Body of pancreas (tissue), 4 donors: ENCODE measurements at regions not wholly inside any gene's neighbourhood (a gene's known extent, or its start where the extent isn't known, plus 50 kb on each side); places are given as distances from the start of the nearest gene placed in this dataset.

Experiments used
- ATAC-seq: fragments of 150-250 bp; one replicate; pipeline ENCODE4 v1.9.1; 2016
- DNase-seq, 4 donors: peaks; one replicate each; pipeline ENCODE4 v3.0.0-alpha.2; 2019
- H3K27ac ChIP-seq, 4 donors: fragments of 200-600 bp; sonication (generic); 1 replicate in 3 of 4; 2 replicates in 1 of 4; pipeline versions ENCODE4 v1.5.1 to v1.6.1; 2016 to 2019; ENCODE audit warnings: mild to moderate bottlenecking in 1 of 4, mixed read lengths in 1 of 4, moderate library complexity in 1 of 4
- H3K27me3 ChIP-seq, 2 donors: fragments of 200-600 bp; sonication (generic); one replicate each; pipeline ENCODE4 v1.6.0; 2016; ENCODE audit warnings: mild to moderate bottlenecking in 1 of 2
- H3K36me3 ChIP-seq, 2 donors: fragments of 200-600 bp; sonication (generic); replicated peaks in 1 of 2; 2 replicates each; pipeline ENCODE4 v1.5.1; 2016; ENCODE audit warnings: low read depth in 2 of 2; ENCODE audit not compliant: insufficient read depth in 1 of 2
- H3K4me1 ChIP-seq: fragments of 200-600 bp; sonication (generic); one replicate; pipeline ENCODE4 v1.6.0; 2016
- H3K4me3 ChIP-seq, 2 donors: fragments of 200-600 bp; sonication (generic); 1 replicate in 1 of 2; 2 replicates in 1 of 2; pipeline ENCODE4 v1.5.1; 2016 to 2019
- H3K9me3 ChIP-seq, 3 donors: fragments of 200-600 bp; sonication (generic); 1 replicate in 2 of 3; 2 replicates in 1 of 3; pipeline ENCODE4 v1.5.1; 2016
- POLR2A ChIP-seq, 3 donors: fragments of 450-650 bp; IDR thresholded peaks; one replicate each; pipeline ENCODE4 v1.6.1; 2016; ENCODE audit warnings: antibody characterized with exemption in 3 of 3, mild to moderate bottlenecking in 2 of 3
- WGBS, 2 donors: methylation state at CpG; one replicate each; pipeline ENCODE4 v1.1.5; 2017; 5-methylcytosine and 5-hydroxymethylcytosine counted together
- intact Hi-C: fragments of 100-400 bp; cut with DNase I; formaldehyde crosslinking; loops from one replicate; pipeline ENCODE4 v1.15.1; 2023
- TF ChIP-seq, protein P1 (sequence below), 7 experiments: fragments of 450-650 bp in 4 of 7; fragments of 200-600 bp in 3 of 7; sonication (generic) in 3 of 7; IDR thresholded peaks; one replicate each; pipeline ENCODE4 v1.5.1; 2016 to 2019; ENCODE audit warnings: antibody characterized with exemption in 7 of 7

DNA sequence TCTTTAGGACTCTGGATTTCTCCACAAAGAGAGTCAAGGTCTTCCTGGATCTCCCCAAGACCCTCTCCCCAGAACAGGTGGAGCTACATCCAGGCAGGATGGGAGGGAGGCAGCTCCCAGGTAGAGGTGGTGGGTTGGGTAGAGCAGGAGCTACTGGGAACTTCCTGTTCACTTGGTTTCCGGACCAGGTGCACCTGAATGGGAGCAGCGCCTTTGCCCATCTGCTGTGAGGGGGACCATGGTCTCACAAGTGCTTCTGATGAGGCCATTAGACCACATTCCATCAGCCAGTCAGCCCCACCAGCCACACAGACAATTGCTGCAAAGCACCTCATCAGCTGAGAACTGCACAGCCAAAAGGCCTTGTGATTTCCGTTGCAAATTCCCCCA is 188.8 kb downstream of the MATN1 start:
- no peaks in the 10 kb centered on the region for H3K4me1 ChIP-seq
- no peak for DNase-seq
- no peaks in the 10 kb centered on the region for H3K9me3 ChIP-seq
- no peak overlapping the region for H3K4me3 ChIP-seq
- no peak overlapping the region for H3K27ac ChIP-seq
- no peaks in the 10 kb centered on the region for H3K36me3 ChIP-seq
- WGBS, 2 donors = 53 to 78% methylated on average over 2 to 3 of the region's 3 CpGs
- TF ChIP-seq, protein P1, sequence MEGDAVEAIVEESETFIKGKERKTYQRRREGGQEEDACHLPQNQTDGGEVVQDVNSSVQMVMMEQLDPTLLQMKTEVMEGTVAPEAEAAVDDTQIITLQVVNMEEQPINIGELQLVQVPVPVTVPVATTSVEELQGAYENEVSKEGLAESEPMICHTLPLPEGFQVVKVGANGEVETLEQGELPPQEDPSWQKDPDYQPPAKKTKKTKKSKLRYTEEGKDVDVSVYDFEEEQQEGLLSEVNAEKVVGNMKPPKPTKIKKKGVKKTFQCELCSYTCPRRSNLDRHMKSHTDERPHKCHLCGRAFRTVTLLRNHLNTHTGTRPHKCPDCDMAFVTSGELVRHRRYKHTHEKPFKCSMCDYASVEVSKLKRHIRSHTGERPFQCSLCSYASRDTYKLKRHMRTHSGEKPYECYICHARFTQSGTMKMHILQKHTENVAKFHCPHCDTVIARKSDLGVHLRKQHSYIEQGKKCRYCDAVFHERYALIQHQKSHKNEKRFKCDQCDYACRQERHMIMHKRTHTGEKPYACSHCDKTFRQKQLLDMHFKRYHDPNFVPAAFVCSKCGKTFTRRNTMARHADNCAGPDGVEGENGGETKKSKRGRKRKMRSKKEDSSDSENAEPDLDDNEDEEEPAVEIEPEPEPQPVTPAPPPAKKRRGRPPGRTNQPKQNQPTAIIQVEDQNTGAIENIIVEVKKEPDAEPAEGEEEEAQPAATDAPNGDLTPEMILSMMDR (IDR thresholded peaks at IDR 0.05) = no peak
- no peak for TF ChIP-seq POLR2A (IDR thresholded peaks at IDR 0.05)
- H3K27me3 ChIP-seq = no peaks in the 10 kb centered on the region
- intact Hi-C loops = no loop called here
- no peak for ATAC-seq

DNA sequence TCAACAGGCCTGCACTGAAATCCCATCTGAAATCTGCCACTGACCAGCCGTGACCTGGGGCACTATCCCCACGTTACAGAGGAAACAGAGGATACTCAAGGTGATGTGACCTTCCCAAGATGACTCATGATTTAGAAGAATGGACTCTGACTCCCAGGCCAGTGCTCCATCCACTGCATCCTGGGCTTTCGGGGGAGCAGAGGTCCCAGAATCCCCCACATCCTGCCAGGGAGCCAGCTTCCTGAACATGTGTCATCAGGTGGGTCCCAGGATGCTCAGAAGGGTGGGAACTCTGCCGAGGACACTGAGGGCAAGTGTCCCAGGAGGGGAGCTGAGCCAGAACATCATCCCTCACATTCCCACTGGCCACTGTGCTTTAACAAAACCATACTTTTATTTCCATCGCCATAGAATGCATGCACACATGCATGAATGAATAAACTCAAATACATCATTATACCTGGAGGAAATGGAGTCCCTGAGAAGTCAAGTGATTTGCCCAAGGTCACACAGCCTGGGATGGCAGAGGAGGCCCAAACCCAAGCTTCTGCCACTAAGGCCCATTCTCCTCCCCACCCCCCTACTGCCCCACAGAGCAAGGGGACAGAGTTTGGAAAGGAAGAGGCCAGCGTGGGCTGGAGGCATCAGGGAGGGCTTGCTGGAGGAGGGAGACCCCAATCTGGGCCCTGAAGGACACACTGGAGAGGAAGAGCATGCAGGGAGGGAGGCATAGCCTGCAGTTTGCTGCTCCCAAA is 189.4 kb downstream of the MATN1 start:
- Histone ChIP-seq H3K4me1 (no peaks in the 10 kb centered on the region), H3K9me3 (no peaks in the 10 kb centered on the region), H3K36me3 (no peaks in the 10 kb centered on the region), H3K27me3 (no peaks in the 10 kb centered on the region), H3K27ac (no peak overlapping the region), H3K4me3 (no peak overlapping the region)
- ATAC-seq (no peak), DNase-seq (no peak)
- intact Hi-C loops = no loop called here
- WGBS, 2 donors = 58 to 67% methylated on average over 4 to 6 of the region's 6 CpGs
- TF ChIP-seq, protein P1 (IDR thresholded peaks at IDR 0.05) = no peak
- no peak for TF ChIP-seq POLR2A (IDR thresholded peaks at IDR 0.05)

DNA sequence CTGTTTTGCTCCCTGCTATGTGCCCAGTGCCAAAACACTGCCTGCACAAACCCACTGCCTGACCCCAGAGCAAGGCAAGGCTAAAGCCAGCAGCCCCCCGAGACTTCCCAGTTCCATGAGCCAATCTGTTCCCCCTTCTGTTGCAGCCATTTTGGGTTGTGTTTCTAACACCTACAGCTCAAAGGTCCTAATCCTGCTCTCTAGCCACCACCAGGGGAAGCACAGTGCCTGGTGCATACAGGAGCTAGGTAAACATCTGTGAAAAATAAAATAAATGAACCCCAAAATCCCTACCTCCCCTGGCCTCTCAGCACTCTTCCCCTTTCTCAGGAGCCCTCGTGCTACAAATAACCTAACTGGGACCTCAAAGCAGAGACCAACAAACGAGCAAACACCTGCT is 190.2 kb downstream of the MATN1 start:
- no peak for ATAC-seq
- WGBS, 2 donors = 48 to 62% methylated on average over 3 of the region's 3 CpGs
- no peaks in the 10 kb centered on the region for H3K4me1 ChIP-seq
- TF ChIP-seq POLR2A (IDR thresholded peaks at IDR 0.05) = no peak
- TF ChIP-seq, protein P1 (IDR thresholded peaks at IDR 0.05) = no peak
- no peak overlapping the region for H3K27ac ChIP-seq
- DNase-seq = no peak
- intact Hi-C loops = no loop called here
- H3K4me3 ChIP-seq = no peak overlapping the region
- no peaks in the 10 kb centered on the region for H3K36me3 ChIP-seq
- H3K27me3 ChIP-seq = no peaks in the 10 kb centered on the region
- no peaks in the 10 kb centered on the region for H3K9me3 ChIP-seq

GRCh38 chr1:30532621-30533020 is 190.8 kb downstream of the MATN1 start:
- DNase-seq (no peak), ATAC-seq (no peak)
- TF ChIP-seq, protein P1 (IDR thresholded peaks at IDR 0.05) = no peak
- no peak for TF ChIP-seq POLR2A (IDR thresholded peaks at IDR 0.05)
- intact Hi-C loops = no loop called here
- Histone ChIP-seq H3K36me3 (no peaks in the 10 kb centered on the region), H3K27me3 (no peaks in the 10 kb centered on the region), H3K27ac (no peak overlapping the region), H3K9me3 (no peaks in the 10 kb centered on the region), H3K4me1 (no peaks in the 10 kb centered on the region), H3K4me3 (no peak overlapping the region)
- 59 to 81% methylated on average over 3 of the region's 3 CpGs for WGBS, 2 donors

- ATAC-seq = no peak
- Histone ChIP-seq H3K4me3 (no peak overlapping the region), H3K27me3 (no peaks in the 10 kb centered on the region), H3K36me3 (no peaks in the 10 kb centered on the region), H3K4me1 (no peaks in the 10 kb centered on the region), H3K27ac (no peak overlapping the region), H3K9me3 (no peaks in the 10 kb centered on the region)
- TF ChIP-seq, protein P1 (IDR thresholded peaks at IDR 0.05) = no peak
- intact Hi-C loops = no loop called here
- DNase-seq = no peak
- 59 to 64% methylated on average over 7 to 13 of the region's 13 CpGs for WGBS, 2 donors
Observed at GRCh38 chr1:30527511-30528140, 195.8 kb downstream of the MATN1 start.
